Activated effector memory CD4-positive, alpha-beta T cell treated with Interleukin-2 at 50 U/mL for 16 hours (primary cell): ENCODE measurements at regions not wholly inside any gene's neighbourhood (a gene's known extent, or its start where the extent isn't known, plus 50 kb on each side); places are given as distances from the start of the nearest gene placed in this dataset.
A peak's percentile ranks its signal among the peaks of the same experiment; 100 is the strongest.
"Not testable (repeated sequence)": the region's sequence is repeated elsewhere in the genome, so short reads cannot be mapped to it uniquely, and the experiment has no call there.

ENCODE experiments used
- DNase-seq: peaks from one replicate; pipeline ENCODE4 v3.0.0-alpha.2; 2020

- no peak for DNase-seq
Measured at GRCh38 chr10:130263289-130263688, 127.1 kb downstream of the GLRX3 start.

GRCh38 chr10:130265542-130265941 lies 129.4 kb downstream of the GLRX3 start:
- DNase-seq = no peak

- DNase-seq = no peak
Measured at GRCh38 chr10:130282492-130283218, 146.5 kb downstream of the GLRX3 start.

- no peak for DNase-seq
Measured at GRCh38 chr10:130283219-130283545, 147.0 kb downstream of the GLRX3 start.

- not testable (repeated sequence) for DNase-seq
Measured at GRCh38 chr10:130295761-130296160, 159.6 kb downstream of the GLRX3 start.

- peak; percentile 38 for DNase-seq
Measured at GRCh38 chr10:130300608-130301020, 164.4 kb downstream of the GLRX3 start.

GRCh38 chr10:130301021-130301892 lies 165.1 kb downstream of the GLRX3 start:
- peak; percentile 59 for DNase-seq

GRCh38 chr10:130326954-130327353 lies 190.8 kb downstream of the GLRX3 start:
- DNase-seq = no peak

GRCh38 chr10:130329792-130330191 lies 193.6 kb downstream of the GLRX3 start:
- DNase-seq = no peak

- DNase-seq = no peak
Measured at GRCh38 chr10:130333185-130333584, 197.0 kb downstream of the GLRX3 start.

GRCh38 chr10:130335336-130335735 lies 199.1 kb downstream of the GLRX3 start:
- DNase-seq = no peak

GRCh38 chr10:130336617-130337304 lies 200.6 kb downstream of the GLRX3 start:
- DNase-seq = no peak

- DNase-seq = no peak
Measured at GRCh38 chr10:130337305-130337640, 201.1 kb downstream of the GLRX3 start.

- no peak for DNase-seq
Measured at GRCh38 chr10:130337696-130338635, 201.8 kb downstream of the GLRX3 start.

GRCh38 chr10:130338636-130339024 lies 202.4 kb downstream of the GLRX3 start:
- DNase-seq = no peak

- no peak for DNase-seq
Measured at GRCh38 chr10:130339091-130339490, 202.9 kb downstream of the GLRX3 start.

GRCh38 chr10:130339911-130340310 lies 203.7 kb downstream of the GLRX3 start:
- DNase-seq = no peak

- no peak for DNase-seq
Measured at GRCh38 chr10:130340816-130341215, 204.6 kb downstream of the GLRX3 start.

GRCh38 chr10:130341356-130341755 lies 205.2 kb downstream of the GLRX3 start:
- no peak for DNase-seq

- DNase-seq = no peak
Measured at GRCh38 chr10:130345728-130346127, 209.5 kb downstream of the GLRX3 start.

- DNase-seq = no peak
Measured at GRCh38 chr10:130350996-130351395, 214.8 kb downstream of the GLRX3 start.

GRCh38 chr10:130351466-130352290 lies 215.5 kb downstream of the GLRX3 start:
- DNase-seq = no peak
